CD4-positive, alpha-beta memory T cell (primary cell): ENCODE measurements at regions not wholly inside any gene's neighbourhood (a gene's known extent, or its start where the extent isn't known, plus 50 kb on each side); places are given as distances from the start of the nearest gene placed in this dataset.
A peak's percentile ranks its signal among the peaks of the same experiment; 100 is the strongest.

Experiments
- CTCF ChIA-PET: fragments of 350-600 bp; sonication (Branson Sonifier 250); formaldehyde crosslinking; loops from one replicate; lab custom pipeline; 2021; ENCODE audit warnings: inconsistent platforms; ENCODE audit not compliant: partially characterized antibody; lab: Charles Lee
- POLR2A ChIA-PET: fragments of 350-600 bp; sonication (Branson Sonifier 250); formaldehyde crosslinking; loops from one replicate; lab custom pipeline; 2021; ENCODE audit not compliant: partially characterized antibody; lab: Charles Lee
- DNase-seq, 5 donors: peaks; one replicate each; pipeline versions ENCODE4 v3.0.0 to v3.0.0-alpha.2; 2020 to 2022; ENCODE audit warnings: mixed read lengths in 1 of 5
- H3K27ac ChIP-seq: one replicate; pipeline ENCODE4 v1.7.0; 2013; ENCODE audit warnings: low read depth, low read length
- H3K27me3 ChIP-seq: 2 replicates; pipeline ENCODE4 v1.7.0; 2013; ENCODE audit warnings: mild to moderate bottlenecking, low read length, moderate library complexity; ENCODE audit not compliant: insufficient read depth
- H3K36me3 ChIP-seq: 2 replicates; pipeline ENCODE4 v1.7.0; 2013; ENCODE audit warnings: mild to moderate bottlenecking, low read length, moderate library complexity; ENCODE audit not compliant: insufficient read depth
- H3K4me1 ChIP-seq: 2 replicates; pipeline ENCODE4 v1.7.0; 2013; ENCODE audit warnings: mild to moderate bottlenecking, low read length, moderate library complexity; ENCODE audit not compliant: insufficient read depth
- H3K4me3 ChIP-seq, 2 donors: one replicate each; pipeline ENCODE4 v1.7.0; 2013; ENCODE audit warnings: low read length in 2 of 2, mild to moderate bottlenecking in 1 of 2
- H3K9me3 ChIP-seq, 2 donors: one replicate each; pipeline ENCODE4 v1.7.0; 2013; ENCODE audit warnings: low read length in 2 of 2, control low read depth in 1 of 2; ENCODE audit not compliant: control insufficient read depth in 1 of 2
- H3K27ac Mint-ChIP-seq, 7 donors: one replicate each; pipeline ENCODE4 v1.8.0; 2020 to 2021; ENCODE audit warnings: mixed read lengths in 7 of 7, mild to moderate bottlenecking in 6 of 7, inconsistent platforms in 3 of 7, moderate library complexity in 3 of 7
- H3K27me3 Mint-ChIP-seq, 2 donors: one replicate each; pipeline ENCODE4 v1.8.0; 2020 to 2021; ENCODE audit warnings: mixed read lengths in 2 of 2
- H3K36me3 Mint-ChIP-seq, 2 donors: one replicate each; pipeline ENCODE4 v1.8.0; 2020 to 2021; ENCODE audit warnings: mixed read lengths in 2 of 2, inconsistent platforms in 1 of 2, mild to moderate bottlenecking in 1 of 2
- H3K4me1 Mint-ChIP-seq, 4 donors: one replicate each; pipeline ENCODE4 v1.8.0; 2020 to 2021; ENCODE audit warnings: mixed read lengths in 4 of 4, mild to moderate bottlenecking in 1 of 4
- H3K4me3 Mint-ChIP-seq, 8 donors: one replicate each; pipeline ENCODE4 v1.8.0; 2020 to 2021; ENCODE audit warnings: mixed read lengths in 8 of 8, mild to moderate bottlenecking in 7 of 8, moderate library complexity in 6 of 8, inconsistent platforms in 3 of 8
- H3K9me3 Mint-ChIP-seq, 8 donors: one replicate each; pipeline ENCODE4 v1.8.0; 2020 to 2021; ENCODE audit warnings: mixed read lengths in 8 of 8, mild to moderate bottlenecking in 5 of 8, inconsistent platforms in 3 of 8, moderate library complexity in 1 of 8
- intact Hi-C: fragments of 100-400 bp; cut with micrococcal nuclease; formaldehyde crosslinking; loops from one replicate; pipeline ENCODE4 v1.15.1; 2023

DNA sequence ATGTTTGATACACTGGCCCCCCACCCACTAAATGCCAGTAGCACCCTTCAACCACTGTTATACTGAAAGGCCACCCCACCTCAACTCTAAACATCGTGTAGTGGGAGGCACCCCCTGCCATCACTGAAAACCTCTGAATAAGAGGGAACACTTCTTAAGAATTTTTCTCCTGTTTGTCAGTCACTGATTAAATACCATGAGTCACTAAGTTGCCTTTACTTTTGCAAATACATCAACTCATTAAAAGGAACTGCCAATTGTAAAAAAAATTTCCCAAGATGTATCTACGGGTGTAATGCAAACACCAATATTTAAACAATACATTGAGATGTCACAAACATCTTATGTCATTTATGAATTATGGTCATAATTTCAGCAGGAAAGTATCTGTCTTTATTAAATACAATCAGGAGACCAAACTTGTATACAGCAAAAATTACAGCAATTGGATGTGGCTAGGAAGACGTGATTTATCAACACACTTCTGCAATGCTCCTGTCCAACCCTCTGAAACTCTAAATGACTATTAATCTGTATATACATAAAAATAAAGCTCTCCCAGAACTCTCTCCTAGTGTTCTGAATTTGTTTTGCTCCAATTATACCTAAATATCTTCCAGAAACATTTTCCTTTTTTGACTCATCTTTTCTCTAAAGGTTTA is 144.1 kb upstream of the STK17B start:
- no peaks in the 10 kb centered on the region for H3K36me3 Mint-ChIP-seq
- CTCF ChIA-PET = no interaction called here

DNA sequence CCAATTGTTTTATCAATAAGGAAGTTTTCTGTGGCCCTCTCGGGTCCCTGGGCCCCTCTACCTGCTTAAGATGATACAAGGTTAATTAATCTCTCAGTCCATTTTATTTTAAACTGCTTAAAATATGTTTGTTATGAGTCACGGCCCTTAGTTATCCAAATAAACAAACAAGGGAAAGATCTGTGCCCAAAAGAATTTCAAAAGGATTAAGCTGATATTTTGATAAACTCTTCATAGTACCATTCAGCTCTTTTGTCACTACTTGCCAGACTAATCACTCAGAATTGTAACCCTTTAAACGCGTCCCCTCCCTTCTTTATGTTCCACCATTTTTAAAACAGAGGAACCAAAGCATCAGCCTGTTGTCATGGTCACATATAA is 144.7 kb upstream of the STK17B start:
- no peaks in the 10 kb centered on the region for H3K36me3 Mint-ChIP-seq
- no peaks in the 10 kb centered on the region for H3K27me3 Mint-ChIP-seq
- no peaks in the 10 kb centered on the region for H3K27me3 ChIP-seq
- no peaks in the 10 kb centered on the region for H3K4me1 ChIP-seq
- no peak overlapping the region for H3K27ac Mint-ChIP-seq
- no peak overlapping the region for H3K4me3 ChIP-seq
- H3K4me3 Mint-ChIP-seq = no peak overlapping the region
- intact Hi-C loops = no loop called here
- H3K9me3 Mint-ChIP-seq = no peaks in the 10 kb centered on the region
- H3K9me3 ChIP-seq = no peaks in the 10 kb centered on the region
- no peak overlapping the region for H3K27ac ChIP-seq
- POLR2A ChIA-PET = no interaction called here
- H3K36me3 ChIP-seq = no peaks in the 10 kb centered on the region
- CTCF ChIA-PET = no interaction called here
- H3K4me1 Mint-ChIP-seq = no peaks in the 10 kb centered on the region
- no peak for DNase-seq

More for the DNA sequence above, 144.1 kb upstream of the STK17B start:
- H3K9me3 ChIP-seq = no peaks in the 10 kb centered on the region
- no peak overlapping the region for H3K27ac ChIP-seq
- no peaks in the 10 kb centered on the region for H3K27me3 ChIP-seq
- no peaks in the 10 kb centered on the region for H3K27me3 Mint-ChIP-seq
- H3K27ac Mint-ChIP-seq = no peak overlapping the region
- no peaks in the 10 kb centered on the region for H3K36me3 ChIP-seq
- no peaks in the 10 kb centered on the region for H3K9me3 Mint-ChIP-seq
- intact Hi-C loops = no loop called here
- no peak for DNase-seq
- H3K4me3 Mint-ChIP-seq = no peak overlapping the region
- no peaks in the 10 kb centered on the region for H3K4me1 ChIP-seq
- H3K4me3 ChIP-seq = no peak overlapping the region
- POLR2A ChIA-PET = no interaction called here
- H3K4me1 Mint-ChIP-seq = no peaks in the 10 kb centered on the region

DNA sequence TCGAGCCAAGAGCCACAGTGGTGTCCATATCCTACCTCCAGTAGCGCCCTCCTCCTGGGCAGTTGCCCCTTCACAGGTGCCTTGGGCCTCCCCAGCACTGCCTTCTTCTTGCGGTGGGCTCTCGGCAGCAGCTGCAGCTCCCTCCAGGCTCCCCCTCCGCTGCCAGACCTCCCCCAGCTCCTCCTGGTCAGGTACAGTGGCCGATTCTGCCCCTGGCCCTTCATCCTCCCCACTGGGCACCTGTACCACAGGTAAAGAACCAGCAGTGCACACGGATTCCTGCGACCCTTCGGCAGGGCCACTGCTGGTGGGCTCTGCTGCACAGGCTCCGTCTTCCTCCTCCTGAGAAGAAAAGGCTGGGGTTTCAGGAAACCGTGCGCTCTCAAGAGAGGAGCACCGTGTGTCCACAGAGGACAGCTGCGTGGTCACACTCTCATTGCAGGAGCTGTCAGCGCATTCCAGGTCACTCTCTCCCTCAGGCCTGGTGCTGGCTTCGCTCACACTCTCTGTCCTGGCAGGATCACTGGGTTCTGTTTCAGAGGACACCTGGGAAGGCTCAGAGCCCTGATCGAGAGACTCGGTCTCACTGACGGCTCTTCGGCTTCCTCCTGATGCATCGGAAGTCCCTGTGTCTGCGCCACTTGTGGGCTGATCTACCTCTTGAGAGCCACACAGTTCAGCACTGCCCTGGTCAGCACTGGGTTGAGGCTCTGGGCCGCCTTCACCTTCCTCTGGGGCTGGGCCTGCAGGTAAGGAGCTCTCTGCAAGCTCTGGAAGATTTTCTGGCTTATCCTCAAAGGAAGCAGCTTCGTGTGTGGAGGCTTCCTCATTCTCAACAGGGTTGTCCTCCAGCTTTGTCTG is 147.4 kb upstream of the STK17B start:
- peak overlapping the region in 1 of 8 donors; percentile 13 for H3K4me3 Mint-ChIP-seq
- no peaks in the 10 kb centered on the region for H3K4me1 Mint-ChIP-seq
- H3K9me3 Mint-ChIP-seq = no peaks in the 10 kb centered on the region
- H3K27me3 Mint-ChIP-seq = peaks cover 2% of the 10 kb centered on the region in 2 donors
- intact Hi-C loops = no loop called here
- CTCF ChIA-PET = interaction anchor here (0.8 to 1.4 kb wide), 2 partner anchors 240 to 440 kb away, joined by 3 to 4 read pairs; no protein-coding TSS in a partner anchor
- Histone ChIP-seq H3K9me3 (no peaks in the 10 kb centered on the region), H3K4me3 (no peak overlapping the region), H3K4me1 (no peaks in the 10 kb centered on the region), H3K27ac (no peak overlapping the region), H3K36me3 (no peaks in the 10 kb centered on the region), H3K27me3 (no peaks in the 10 kb centered on the region)
- POLR2A ChIA-PET = no interaction called here
- no peaks in the 10 kb centered on the region for H3K36me3 Mint-ChIP-seq
- DNase-seq = no peak
- H3K27ac Mint-ChIP-seq = no peak overlapping the region

- Mint-ChIP-seq H3K36me3 (no peaks in the 10 kb centered on the region), H3K4me1 (no peaks in the 10 kb centered on the region), H3K4me3 (no peak overlapping the region), H3K27me3 (peaks cover 4 to 5% of the 10 kb centered on the region in 2 donors), H3K9me3 (no peaks in the 10 kb centered on the region), H3K27ac (no peak overlapping the region)
- intact Hi-C loops = no loop called here
- CTCF ChIA-PET = interaction anchor here (1.1 to 2.0 kb wide), 3 partner anchors 11 to 255 kb away, joined by 3 to 5 read pairs (median 3); partner anchors contain the start of gene DNAH7
- H3K9me3 ChIP-seq = no peaks in the 10 kb centered on the region
- no peaks in the 10 kb centered on the region for H3K27me3 ChIP-seq
- H3K4me1 ChIP-seq = no peaks in the 10 kb centered on the region
- no peak overlapping the region for H3K4me3 ChIP-seq
- H3K36me3 ChIP-seq = no peaks in the 10 kb centered on the region
- no peak for DNase-seq
- H3K27ac ChIP-seq = no peak overlapping the region
- POLR2A ChIA-PET = no interaction called here
These were observed 151.8 kb upstream of the STK17B start for GRCh38 chr2:196322973-196323810.

DNA sequence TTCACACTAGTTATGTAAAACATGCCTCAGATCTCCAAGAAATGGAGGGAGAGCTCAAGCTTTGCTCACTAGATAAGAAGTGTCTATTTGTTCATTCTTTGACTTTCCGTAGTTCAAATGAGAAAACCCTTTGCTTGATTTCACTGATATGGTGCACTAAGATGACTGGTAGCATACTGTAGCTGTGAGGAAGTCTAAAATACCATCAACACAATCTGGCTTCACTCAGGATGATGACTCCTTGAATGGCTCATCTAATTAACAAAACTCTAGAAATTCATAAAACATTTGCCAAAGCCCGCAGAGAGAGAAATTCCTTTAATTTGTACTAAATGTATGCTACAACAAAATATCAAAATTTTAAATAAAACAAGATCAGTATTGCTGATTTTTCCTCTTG is 152.8 kb upstream of the STK17B start:
- no peak for DNase-seq
- intact Hi-C loops = no loop called here
- Histone ChIP-seq H3K27me3 (no peaks in the 10 kb centered on the region), H3K4me3 (no peak overlapping the region), H3K4me1 (no peaks in the 10 kb centered on the region), H3K36me3 (no peaks in the 10 kb centered on the region), H3K27ac (no peak overlapping the region), H3K9me3 (no peaks in the 10 kb centered on the region)
- Mint-ChIP-seq H3K27ac (no peak overlapping the region), H3K4me3 (no peak overlapping the region), H3K36me3 (no peaks in the 10 kb centered on the region), H3K27me3 (peaks cover 4 to 5% of the 10 kb centered on the region in 2 donors), H3K4me1 (no peaks in the 10 kb centered on the region), H3K9me3 (no peaks in the 10 kb centered on the region)
- ChIA-PET CTCF (interaction anchor here (1.3 to 2.0 kb wide), 2 partner anchors 10 to 256 kb away, joined by 3 to 5 read pairs; partner anchors contain the start of gene DNAH7), POLR2A (no interaction called here)

DNA sequence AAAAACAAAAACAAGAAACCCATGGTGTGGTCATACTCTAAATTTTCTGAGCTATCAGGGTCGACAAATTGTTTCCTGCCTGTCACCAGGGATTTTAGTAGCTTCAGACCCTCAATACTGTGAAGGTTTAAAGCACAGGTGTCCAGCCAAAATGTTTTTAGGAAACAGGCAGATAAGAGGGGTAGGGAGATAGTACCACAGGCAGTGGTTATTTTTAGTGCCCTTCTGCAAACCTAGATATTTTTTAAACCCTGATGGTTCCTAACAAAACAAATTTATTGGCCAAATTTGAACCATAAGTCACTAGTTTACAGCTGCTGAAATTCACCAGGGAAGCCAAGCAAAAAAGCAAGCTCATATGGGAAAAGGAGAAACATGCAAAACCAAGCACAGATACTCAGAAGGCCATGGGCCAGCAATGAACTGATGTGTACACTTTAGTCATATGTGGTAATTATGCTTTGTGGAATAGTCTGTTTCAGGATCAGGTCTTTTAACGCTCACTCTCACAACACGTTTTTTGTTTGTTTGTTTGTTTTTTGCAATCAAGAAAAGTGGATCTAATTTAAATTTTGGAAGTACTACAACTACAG is 156.8 kb upstream of the STK17B start:
- H3K4me3 ChIP-seq = no peak overlapping the region
- intact Hi-C loops = no loop called here
- no peak for DNase-seq
- Mint-ChIP-seq H3K27ac (no peak overlapping the region), H3K4me1 (no peaks in the 10 kb centered on the region), H3K4me3 (no peak overlapping the region), H3K36me3 (no peaks in the 10 kb centered on the region), H3K27me3 (peaks cover 2 to 4% of the 10 kb centered on the region in 2 donors), H3K9me3 (no peaks in the 10 kb centered on the region)
- ChIA-PET CTCF (interaction anchor here (0.8 to 1.2 kb wide), 2 partner anchors 9 to 247 kb away, joined by 3 to 6 read pairs; no protein-coding TSS in a partner anchor), POLR2A (no interaction called here)
- no peaks in the 10 kb centered on the region for H3K9me3 ChIP-seq
- H3K4me1 ChIP-seq = no peaks in the 10 kb centered on the region
- H3K27me3 ChIP-seq = no peaks in the 10 kb centered on the region
- no peak overlapping the region for H3K27ac ChIP-seq
- H3K36me3 ChIP-seq = no peaks in the 10 kb centered on the region
